HG02763 (cell line): ENCODE measurements at regions not wholly inside any gene's neighbourhood (a gene's known extent, or its start where the extent isn't known, plus 50 kb on each side); places are given as distances from the start of the nearest gene placed in this dataset.
"Not testable (repeated sequence)": the region's sequence is repeated elsewhere in the genome, so short reads cannot be mapped to it uniquely, and the experiment has no call there.

Source experiments
- ATAC-seq: cut with Tn5 transposase; IDR thresholded peaks from one replicate; pipeline ENCODE4 v1.9.1; 2021; ENCODE audit warnings: mild to moderate bottlenecking, moderate library complexity; ENCODE audit not compliant: unreplicated experiment

DNA sequence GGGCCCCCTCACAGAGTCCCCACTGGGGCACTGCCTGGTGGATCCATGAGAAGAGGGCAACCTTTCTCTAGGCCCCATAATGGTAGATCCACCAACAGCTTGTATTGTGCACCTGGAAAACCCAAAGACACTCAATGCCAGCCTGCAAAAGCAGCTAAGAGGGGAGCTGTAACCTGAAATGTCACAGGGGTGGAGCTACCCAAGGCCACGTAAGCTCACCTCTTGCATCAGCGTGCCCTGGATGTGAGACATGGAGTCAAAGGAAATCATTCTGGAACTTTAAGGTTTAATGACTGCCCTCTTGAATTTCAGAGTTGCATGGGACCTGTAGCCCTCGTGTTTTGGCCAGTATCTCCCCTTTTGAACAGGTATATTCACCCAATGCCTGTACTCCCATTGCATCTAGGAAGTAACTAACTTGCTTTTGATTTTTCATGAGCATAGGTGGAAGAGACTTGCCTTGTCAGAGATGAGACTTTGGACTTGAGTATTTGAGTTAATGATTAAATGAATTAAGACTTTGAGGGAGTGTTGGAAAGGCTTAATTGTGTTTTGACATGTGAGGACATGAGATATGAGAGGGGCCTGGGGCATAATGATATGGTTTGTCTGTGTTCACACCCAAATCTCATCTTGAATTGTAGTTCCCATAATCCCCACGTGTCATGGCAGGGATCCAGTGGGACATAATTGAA is 900.9 kb upstream of the ROBO1 start:
- ATAC-seq: no peak

DNA sequence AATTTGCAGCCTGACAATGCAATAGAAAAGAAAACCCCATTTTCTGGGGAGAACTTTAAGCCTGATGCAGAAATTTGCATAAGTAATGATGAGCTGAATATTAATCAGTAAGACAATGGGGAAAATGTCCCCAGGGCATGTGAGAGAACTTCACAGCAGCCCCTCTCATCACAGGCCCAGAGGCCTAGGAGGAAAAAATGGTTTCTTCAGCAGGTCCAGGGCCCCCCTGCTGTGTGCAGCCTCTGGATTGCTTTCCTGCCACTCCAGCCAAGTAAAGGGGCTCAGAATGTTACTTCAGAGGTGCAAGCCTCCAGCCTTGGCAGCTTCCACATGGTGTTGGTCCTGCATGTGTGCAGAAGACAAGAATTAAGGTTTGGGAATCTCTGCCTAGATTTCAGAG is 900.3 kb upstream of the ROBO1 start:
- no peak for ATAC-seq

DNA sequence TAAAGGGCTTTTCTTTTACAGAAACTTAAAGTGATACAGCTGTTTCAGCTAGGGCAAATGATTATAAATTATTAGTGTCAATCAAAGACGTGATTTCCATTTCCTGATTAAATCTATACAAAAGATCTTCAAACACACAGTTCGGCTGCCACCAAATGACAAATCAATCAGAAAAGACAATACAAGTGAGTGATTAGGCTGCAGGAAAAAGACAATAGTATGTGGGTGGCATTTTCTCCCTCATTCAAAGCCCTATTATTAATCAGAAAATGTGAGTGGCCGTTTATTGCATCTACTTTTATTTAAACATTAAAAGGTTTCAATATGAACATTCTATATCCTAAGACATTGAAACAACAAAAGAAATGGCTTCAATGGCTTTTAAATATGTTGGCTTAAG is 895.6 kb upstream of the ROBO1 start:
- ATAC-seq: no peak

DNA sequence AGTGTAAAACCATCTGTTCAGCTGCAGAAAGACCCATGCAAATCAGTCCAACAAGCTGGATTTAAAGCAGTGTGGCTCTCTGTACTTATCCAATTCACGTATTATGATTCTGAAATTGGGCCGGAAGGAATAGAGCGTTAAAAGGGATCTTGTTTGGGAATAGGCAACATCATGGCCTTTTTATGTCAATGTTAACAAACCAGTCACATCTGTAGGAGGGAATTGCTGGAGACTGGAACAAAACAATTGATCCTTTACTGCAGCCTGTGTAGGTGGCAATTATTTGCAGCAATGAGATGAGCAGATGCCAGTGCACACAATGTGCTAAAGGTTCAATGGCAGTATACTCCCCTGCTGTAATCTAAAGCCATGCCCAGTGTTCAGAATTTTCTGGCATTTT is 887.4 kb upstream of the ROBO1 start:
- no peak for ATAC-seq

DNA sequence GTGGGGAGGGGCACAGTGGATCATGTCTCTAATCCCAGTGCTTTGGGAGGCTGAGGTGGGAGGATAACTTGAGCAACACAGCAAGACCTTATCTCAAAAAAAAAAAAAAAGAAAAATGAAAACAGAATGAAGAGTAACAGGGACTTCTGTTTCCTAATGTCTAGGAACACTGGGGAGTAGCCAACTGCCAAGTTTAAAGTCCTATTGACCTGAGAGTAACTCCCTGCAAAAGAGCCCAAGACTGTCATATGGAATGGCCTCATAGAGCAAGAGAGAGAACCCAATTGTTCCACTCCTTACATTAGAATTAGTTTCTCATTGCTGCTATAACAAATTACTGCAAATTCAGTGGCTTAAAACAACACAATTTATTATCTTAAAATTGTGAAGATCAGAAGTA is 881.4 kb upstream of the ROBO1 start:
- ATAC-seq: no peak

DNA sequence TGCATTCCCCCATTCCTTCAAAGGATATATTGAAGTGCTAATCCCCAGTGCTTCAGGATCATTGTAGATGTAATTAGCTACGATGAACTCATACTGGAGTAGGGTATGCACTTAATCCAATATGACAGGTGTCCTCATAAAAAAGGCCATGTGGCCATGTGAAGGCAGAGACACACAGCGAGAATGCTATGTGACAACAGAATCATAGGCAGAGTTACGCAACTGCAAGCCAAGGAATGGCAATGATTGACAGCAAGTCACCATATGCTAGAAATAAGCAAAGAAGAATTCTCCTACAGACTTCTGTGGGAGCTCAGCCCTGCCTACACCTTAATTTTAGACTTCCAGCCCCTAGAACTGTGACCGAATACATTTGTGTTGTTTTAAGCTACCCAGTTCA is 875.6 kb upstream of the ROBO1 start:
- ATAC-seq: no peak

DNA sequence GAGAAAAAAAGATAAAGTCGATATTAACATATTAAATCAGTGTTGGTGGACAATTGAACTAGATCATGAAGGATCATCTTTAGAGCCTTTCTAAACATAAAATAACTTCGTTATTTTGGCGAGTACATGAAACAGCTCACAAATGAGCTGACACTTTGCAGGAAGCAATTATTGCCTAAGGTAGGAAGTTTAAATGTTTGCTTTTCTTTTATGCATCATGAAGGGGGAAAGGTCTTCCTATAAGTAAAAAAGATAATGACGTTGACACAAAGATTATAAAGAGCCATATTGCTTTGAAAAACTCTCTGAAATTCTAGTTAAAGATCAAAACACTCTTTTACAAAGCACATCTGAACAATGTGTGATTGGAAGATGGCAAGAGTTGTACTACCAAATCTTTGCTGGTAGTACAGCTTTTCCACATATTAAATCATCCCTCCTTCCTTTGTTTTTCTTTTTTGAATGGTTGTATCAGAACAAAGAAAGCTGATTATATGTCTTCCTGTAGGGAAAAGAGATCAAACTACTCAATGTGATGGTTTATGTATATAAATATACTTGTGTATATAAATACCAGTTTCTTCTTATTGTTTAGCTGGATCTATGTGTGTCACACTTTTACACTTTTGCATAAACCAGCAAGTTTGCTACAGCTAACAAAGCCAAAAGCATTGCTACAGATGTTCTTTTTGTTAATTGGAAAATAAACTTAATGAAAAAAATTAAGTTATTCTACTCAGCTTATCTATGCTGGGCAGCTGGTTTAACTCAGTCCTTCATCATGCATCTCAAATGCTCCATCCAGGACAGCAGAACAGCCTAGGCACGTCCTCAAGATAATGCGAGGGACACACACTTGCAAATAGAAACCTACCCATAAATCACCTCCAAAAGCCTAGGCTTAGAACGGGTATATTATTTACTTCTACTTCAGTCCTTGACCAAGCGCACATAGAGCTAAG is 850.8 kb upstream of the ROBO1 start:
- no peak for ATAC-seq

DNA sequence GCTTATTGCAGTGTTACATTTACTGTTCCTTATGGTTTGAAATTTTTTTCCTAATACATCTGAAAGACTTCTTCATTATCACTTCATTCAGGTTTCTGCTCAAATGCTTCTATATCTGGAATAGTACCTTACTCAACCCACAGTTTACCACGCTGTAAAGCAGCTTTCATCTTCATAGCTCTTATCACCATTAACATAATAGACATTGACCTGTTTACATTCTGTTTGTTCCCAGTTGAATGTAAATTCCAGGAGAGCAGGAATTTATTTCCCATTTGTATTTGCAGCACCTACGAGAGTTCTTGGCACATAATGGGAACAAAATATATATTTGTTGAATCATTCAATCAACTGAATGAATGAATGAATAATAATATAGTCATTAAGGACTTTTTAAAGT is 844.6 kb upstream of the ROBO1 start:
- ATAC-seq: no peak

DNA sequence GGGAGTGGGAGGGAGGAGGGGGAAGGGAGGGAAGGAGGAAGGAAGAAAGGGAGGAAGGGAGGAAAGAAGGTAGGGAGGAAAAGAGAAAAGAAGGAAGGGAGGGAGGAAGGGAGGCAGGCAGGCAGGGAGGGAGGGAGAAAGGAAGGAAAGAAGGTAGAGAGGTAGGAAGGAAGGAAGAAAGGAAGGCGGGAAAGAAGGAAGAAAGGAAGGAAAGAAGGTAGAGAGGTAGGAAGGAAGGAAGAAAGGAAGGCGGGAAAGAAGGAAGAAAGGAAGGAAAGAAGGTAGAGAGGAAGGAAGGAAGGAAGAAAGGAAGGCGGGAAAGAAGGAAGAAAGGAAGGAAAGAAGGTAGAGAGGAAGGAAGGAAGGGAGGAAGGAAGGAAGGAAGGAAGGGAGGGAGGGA is 840.3 kb upstream of the ROBO1 start:
- not testable (repeated sequence) for ATAC-seq

DNA sequence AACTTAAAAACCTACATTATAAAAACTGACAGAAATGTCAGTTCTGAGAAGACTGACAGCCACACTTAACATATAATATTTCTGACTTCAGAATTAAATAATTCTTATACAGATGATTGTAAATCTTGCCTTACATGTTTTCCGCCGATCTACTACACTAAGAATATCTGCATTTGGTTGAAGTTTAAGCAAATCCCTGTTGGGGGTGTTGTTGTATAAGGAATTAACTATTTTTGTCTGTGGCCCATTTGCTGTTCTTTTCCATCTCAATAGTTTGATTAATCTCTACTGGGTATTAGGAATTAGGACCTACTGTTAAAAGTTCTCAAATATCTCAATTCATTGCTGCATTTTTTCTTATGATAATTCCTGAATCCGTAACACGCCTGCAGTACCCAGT is 838.3 kb upstream of the ROBO1 start:
- no peak for ATAC-seq

DNA sequence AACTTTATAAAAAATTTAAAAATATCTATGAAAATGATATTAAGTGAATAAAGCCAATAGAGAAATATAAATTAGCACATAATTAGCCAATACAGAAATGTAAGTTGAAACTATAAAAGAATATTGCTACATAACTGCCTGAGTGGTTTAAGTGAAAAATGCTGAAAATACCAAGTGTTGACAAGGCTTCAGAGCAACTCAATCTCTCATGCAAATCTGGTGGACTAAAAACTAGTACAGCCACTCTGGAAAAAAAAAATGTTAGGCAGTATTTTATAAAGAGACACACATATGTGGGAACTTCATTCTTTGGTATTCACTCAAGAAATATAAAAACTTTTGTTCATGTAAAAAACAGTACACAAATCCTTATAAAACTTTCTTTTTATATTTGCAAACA is 833.7 kb upstream of the ROBO1 start:
- ATAC-seq: no peak

DNA sequence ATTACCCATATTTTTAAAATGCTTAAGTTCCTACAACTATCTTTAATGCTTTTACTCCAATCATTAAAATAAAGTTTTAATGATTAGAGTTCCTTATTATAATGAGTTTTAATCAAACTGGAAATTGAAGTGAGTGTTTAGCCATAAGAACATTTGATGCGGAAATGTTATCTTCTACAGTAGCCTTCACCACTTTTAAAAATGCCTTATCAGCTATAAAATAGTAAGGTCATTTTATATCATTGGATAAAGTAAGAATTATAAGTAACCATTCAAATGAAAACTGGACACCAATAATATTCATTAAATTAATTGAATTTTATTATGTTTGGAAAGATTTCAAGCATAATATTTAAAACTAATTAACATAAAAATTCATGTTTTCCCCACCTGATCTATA is 825.0 kb upstream of the ROBO1 start:
- ATAC-seq: no peak

DNA sequence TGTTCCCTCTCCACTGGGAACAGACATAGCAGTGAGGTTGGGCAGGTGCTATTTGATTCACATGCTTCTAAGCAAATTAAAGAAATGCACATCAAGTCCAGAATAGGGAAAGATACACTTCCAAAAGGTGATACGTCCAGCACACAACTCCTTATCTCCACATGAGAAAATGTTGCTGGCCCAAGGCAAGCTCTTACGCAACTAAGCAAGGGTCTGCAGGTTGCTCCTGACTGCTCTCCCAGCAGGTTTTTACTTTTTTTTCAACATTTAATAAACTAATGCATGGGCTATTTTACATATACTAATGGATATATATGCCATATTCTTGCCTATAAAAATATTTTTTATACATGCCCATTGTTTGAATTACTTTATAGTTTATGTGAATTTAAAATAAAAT is 818.5 kb upstream of the ROBO1 start:
- no peak for ATAC-seq

DNA sequence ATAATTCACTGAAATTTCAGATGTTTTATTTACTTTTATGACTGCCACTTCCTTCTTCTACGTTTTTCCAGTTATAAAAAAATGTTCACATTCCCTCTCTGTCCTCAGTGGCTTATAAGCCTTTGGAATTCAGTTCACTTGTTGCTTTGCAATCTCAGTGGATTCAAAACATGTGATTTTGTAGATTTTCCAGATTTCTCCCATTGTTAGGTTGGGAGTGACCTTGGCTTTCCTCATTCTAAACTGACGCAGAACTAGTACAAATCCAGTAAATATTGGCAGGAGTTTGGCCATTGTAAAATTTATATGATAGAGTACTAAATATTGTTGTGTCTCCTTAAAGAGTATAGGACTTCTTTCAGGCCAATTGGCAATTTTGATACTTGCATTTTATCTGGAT is 812.3 kb upstream of the ROBO1 start:
- no peak for ATAC-seq

DNA sequence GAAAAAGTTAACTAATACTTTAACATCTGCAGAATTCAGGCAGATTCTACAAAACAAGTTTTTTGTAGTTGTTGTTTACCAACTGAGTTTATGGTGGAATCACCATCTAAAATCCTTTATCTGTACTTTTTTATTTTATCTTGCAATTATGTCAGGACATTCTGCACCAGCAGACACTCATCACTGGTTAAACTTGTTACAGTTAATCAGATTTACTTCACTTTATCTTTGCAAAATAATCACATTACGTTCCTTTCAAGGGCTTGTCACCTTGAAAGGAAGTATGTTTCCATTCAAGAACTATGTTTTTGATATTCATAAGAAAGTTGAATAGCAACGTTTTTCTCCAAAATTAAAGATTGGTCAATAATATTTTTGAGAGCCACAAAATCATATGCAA is 796.6 kb upstream of the ROBO1 start:
- ATAC-seq: no peak

DNA sequence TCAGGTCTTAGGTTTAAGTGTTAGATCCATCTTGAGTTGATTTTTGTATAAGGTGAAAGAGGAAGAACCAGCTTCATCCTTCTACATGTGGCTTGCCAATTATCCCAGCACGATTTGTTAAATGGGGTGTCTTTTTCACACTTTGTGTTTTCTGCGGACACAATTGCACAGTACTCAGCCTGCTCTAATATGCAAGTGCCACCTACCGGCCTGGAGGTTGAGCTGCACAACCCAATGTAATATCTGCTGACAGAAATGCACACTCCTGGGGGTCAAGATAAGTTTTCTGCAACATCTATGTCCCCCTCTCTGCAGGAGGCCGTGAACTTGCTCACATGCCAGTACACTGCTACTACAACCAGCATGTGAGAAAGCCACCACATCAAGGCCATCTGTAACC is 791.9 kb upstream of the ROBO1 start:
- ATAC-seq: no peak

DNA sequence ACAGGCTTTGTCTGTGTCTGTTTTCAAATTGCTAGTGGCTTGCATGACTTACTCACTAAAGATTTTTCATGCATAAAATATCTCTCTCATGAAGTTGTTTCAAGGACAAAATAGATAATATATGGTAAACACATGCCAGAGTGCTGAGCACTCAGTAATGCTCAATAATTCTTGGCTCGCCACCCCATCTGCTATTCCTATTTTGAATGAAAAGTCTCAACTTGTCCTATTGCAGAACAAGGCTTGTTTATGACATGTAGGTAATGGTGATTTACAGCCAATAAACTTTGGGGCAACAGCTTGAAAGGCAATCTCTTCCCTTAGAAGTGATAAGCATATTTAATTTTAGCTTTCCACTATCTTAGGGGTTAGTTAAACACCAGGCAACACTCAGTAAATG is 789.0 kb upstream of the ROBO1 start:
- ATAC-seq: no peak

DNA sequence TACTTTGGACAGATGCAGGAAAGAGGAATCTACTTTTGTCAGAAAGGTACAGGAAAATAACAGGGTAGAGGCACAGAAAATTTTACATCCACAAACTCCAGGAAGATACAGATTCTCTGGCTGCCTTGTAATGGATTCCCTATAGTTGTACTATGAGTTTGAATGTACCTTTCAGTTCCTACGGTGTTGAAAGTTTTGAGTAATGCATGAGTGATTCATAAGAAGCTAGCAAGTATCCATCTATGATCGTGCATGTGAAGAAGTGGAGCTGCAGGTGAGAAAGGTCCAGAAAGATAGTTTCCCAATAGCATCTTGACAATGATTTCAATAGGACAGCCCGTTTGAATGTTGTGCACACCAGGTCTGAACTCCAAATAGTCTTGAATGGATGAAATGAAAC is 786.5 kb upstream of the ROBO1 start:
- no peak for ATAC-seq

DNA sequence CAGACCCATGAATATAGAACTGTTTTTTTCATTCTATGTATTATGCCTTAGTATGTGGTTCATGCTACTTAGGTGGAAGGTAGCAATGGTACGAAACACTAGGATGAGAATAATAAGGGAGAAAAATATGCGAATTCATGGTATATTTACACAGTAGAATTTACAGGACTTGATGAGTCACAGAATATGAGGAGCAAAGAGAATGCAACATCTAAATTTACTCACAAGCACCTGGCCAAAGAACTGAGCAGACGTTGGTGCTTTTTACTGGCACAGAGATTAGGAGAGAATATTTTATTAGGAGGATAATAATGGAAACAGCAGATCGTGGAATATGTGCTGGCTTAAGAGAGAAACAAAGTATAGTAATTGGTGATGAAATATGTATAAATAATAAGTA is 785.4 kb upstream of the ROBO1 start:
- no peak for ATAC-seq

DNA sequence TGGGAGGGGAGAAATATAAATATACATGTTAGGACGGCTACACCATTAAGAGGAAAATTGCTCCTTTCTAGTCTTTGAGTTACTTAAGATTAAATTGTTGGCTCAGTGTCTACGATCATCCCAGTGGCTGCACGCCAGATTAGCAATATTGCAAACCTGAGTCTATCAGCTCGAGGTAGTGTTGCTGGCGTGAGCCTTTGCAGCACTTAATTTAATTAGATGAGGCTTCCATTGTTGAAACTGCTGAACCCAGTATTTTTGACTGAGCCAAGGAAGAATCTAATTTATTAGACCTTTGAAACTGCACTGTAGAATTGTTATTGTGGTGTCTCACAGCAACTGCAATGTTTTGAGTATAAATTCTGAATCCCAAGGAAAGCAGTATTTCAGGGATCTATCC is 782.4 kb upstream of the ROBO1 start:
- ATAC-seq: no peak

DNA sequence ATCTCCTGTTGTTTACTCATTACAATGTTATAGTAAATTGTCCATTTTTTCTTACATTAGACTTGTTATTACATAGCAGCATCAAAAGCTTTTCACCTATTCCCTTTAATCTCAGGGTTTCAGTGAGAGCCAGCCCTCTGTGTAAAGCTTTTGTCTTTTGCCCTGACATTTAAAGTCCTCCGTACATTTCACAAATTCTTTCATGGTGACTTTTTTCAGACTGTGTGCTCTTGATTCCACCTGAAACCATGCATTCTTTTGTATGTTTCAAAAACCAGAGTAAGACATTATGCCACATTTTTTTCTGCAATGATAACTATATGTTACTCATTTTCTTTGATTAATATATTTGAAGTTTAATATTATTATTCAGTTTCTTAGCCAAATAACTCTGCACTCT is 781.4 kb upstream of the ROBO1 start:
- no peak for ATAC-seq

DNA sequence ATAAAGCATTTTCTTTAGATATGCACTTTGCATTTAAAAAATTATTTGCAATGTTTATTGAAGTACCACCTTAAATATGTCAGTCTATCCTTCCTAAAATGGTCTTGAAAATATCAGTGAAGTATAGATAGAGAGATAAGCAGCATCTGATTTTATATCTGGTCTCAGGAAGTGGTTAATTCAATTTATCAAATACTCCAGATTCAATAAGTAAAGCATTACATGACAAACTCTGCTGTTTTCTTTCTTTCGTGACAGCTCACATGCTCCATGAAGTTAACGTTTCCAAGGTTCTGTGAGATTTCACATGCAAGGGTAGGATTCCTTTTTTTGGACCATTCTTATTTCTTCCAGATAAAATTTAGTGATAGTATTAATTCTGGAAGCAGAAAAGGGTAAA is 775.4 kb upstream of the ROBO1 start:
- no peak for ATAC-seq
